ENCODE measurements at regions not wholly inside any gene's neighbourhood (a gene's known extent, or its start where the extent isn't known, plus 50 kb on each side); places are given as distances from the start of the nearest gene placed in this dataset.
"Not testable (repeated sequence)": the region's sequence is repeated elsewhere in the genome, so short reads cannot be mapped to it uniquely, and the experiment has no call there.

DNA sequence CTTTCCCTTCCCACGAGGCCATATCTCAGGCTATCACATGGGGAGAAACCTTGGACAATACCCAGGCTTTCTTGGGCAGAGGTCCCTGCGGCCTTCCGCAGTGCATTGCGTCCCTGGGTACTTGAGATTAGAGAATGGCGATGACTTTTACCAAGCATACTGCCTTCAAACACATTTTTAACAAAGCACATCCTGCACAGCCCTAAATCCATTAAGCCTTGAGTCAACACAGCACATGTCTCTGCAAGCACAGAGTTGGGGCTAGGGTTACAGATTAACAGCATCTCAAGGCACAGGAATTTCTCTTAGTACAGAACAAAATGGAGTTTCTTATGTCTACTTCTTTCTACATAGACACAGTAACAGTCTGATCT, 494.2 kb downstream of the IGSF11 start:
- H3K4me1 Mint-ChIP-seq (ENCODE audit: low read depth); H3K27ac Mint-ChIP-seq; H3K9me3 Mint-ChIP-seq; intact Hi-C loops (cut with micrococcal nuclease); POLR2A ChIA-PET; CTCF ChIA-PET; H3K27me3 Mint-ChIP-seq; H3K36me3 Mint-ChIP-seq; H3K4me3 Mint-ChIP-seq; DNase-seq: not testable (repeated sequence)

DNA sequence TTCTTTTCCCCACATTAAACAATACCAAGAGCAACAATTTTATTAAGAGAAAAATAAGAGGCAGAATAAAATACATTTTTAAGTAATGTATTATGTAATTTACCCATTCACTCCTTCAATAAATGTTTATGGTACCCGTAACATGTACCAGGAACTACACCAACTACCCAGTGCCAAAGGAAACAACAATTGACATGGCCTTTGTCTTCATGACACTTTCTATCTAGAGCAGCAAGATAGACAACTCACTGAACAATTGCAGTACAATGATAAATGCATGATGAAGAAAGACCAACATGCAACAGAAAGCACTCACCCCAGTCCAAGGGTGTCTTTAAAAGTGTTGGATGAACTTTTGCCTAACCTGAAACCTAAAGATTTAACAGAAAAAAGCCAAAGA, 493.8 kb downstream of the IGSF11 start:
- intact Hi-C loops (cut with micrococcal nuclease), result no loop called here
- POLR2A ChIA-PET, result no interaction called here
- CTCF ChIA-PET, result no interaction called here
- Mint-ChIP-seq H3K36me3 (no peaks in the 10 kb centered on the region), H3K4me3 (no peak overlapping the region), H3K9me3 (no peaks in the 10 kb centered on the region), H3K27ac (no peak overlapping the region), H3K4me1 (ENCODE audit: low read depth) (no peaks in the 10 kb centered on the region), H3K27me3 (no peaks in the 10 kb centered on the region)
- no peak for DNase-seq

DNA sequence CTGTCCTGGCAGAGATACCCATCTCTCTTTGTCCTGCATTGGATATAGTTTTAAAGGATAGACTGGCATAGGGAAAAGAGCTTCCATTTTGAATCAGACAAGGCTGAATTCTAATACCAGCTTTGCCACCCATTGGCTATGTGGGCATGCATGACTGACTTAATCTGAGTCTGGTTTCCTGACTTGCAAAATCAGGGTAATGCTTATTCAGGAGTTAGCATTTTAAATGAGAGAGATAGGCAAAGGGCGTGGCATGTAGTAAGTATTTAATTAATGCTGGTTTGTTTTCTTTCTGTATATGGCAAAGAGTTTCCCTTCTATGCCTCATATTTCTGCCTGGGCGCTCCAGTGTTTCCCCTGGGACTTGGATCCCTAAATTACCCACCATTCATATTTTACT, 492.9 kb downstream of the IGSF11 start:
- Mint-ChIP-seq H3K9me3 (no peaks in the 10 kb centered on the region), H3K36me3 (no peaks in the 10 kb centered on the region), H3K27ac (no peak overlapping the region), H3K4me1 (ENCODE audit: low read depth) (no peaks in the 10 kb centered on the region), H3K27me3 (no peaks in the 10 kb centered on the region), H3K4me3 (no peak overlapping the region)
- CTCF ChIA-PET, result no interaction called here
- POLR2A ChIA-PET, result no interaction called here
- intact Hi-C loops (cut with micrococcal nuclease), result no loop called here
- no peak for DNase-seq

DNA sequence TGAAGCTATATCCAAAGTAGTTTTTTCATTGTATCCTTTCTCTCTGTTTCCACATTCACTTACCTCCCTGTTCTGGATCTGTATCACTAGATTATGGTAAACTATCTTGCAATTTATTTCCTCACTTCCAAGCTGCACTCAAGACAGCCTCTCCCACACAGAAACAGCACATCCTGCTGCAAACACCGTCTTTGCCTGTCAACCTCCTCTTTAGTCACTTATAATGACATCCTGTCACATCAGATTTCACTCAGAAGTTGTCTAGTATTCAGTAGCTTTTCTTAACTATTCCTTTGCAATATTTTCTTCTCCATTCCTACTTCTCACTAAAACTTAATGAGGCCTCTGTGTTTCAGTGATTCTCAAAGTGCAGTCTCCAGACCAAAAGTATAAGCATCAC, 490.8 kb downstream of the IGSF11 start:
- ChIA-PET CTCF (no interaction called here), POLR2A (no interaction called here)
- DNase-seq, result no peak
- Mint-ChIP-seq H3K36me3 (no peaks in the 10 kb centered on the region), H3K4me3 (no peak overlapping the region), H3K27me3 (no peaks in the 10 kb centered on the region), H3K27ac (no peak overlapping the region), H3K9me3 (no peaks in the 10 kb centered on the region), H3K4me1 (ENCODE audit: low read depth) (no peaks in the 10 kb centered on the region)
- intact Hi-C loops (cut with micrococcal nuclease), result no loop called here

DNA sequence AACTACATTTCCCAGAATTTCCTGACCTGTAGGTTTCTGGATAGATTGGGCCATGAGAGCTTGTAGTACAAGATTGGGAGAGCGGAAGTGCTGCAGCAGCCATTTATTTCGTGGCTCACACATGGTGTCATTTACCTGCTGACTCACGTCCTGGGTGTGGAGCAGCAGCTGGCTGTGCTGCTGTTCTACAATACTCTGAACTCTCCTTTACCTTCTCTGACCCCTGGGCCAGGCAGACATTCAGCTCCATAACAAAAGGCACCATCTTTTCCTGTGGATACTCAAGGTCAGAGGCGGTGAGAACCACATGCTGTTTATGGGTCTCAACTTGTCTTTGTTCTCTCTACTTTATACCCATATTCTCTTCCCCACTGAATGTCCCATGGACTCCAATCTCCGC, 490.2 kb downstream of the IGSF11 start:
- no peaks in the 10 kb centered on the region for H3K27me3 Mint-ChIP-seq
- no peaks in the 10 kb centered on the region for H3K4me1 Mint-ChIP-seq (ENCODE audit: low read depth)

DNA sequence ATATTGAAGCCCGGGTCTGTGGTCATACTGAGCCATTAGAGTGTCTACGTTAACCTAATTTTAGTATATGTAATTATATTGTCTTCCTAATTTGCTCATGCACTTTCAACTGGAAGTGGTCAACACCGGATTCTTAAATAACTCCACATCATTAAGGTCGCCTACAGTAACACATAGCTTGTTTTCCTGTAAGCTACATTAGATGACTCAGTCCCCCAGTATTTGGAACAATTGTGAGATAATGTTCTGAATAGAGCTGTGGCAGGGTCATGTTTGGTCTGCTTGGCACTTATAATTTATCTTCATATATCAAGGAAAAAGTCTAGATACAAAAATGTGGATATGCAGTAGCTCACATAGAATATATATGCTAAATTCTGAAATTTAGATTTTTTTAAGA, 486.2 kb downstream of the IGSF11 start:
- H3K36me3 Mint-ChIP-seq, result no peaks in the 10 kb centered on the region
- DNase-seq, result no peak
- CTCF ChIA-PET, result no interaction called here
- H3K27ac Mint-ChIP-seq, result no peak overlapping the region
- no peaks in the 10 kb centered on the region for H3K9me3 Mint-ChIP-seq
- POLR2A ChIA-PET, result no interaction called here
- H3K4me3 Mint-ChIP-seq, result no peak overlapping the region
- no peaks in the 10 kb centered on the region for H3K4me1 Mint-ChIP-seq (ENCODE audit: low read depth)
- no peaks in the 10 kb centered on the region for H3K27me3 Mint-ChIP-seq
- intact Hi-C loops (cut with micrococcal nuclease), result no loop called here

More for the DNA sequence above, 490.2 kb downstream of the IGSF11 start:
- CTCF ChIA-PET, result no interaction called here
- no peaks in the 10 kb centered on the region for H3K9me3 Mint-ChIP-seq
- intact Hi-C loops (cut with micrococcal nuclease), result no loop called here
- no peaks in the 10 kb centered on the region for H3K36me3 Mint-ChIP-seq
- no peak overlapping the region for H3K27ac Mint-ChIP-seq
- POLR2A ChIA-PET, result no interaction called here
- H3K4me3 Mint-ChIP-seq, result no peak overlapping the region
- DNase-seq, result no peak

DNA sequence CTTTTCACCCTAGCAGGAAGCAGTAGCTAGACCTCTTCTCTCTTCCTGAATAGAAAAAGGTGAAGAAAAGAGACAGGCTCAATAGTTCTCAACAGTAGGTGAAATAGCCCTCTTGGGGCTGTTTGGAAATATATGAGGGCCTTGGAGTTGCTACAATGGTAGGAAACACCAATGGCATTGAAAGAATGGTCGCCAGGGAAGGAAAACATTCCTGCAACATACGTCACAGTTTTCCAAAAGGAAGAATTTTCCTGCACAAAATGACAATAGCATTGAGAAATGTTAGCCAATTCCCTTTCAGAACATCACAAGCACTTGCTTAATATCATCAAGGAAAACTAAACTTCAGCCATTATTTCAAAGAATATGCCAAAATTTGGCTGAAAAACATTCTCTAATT, 484.5 kb downstream of the IGSF11 start:
- intact Hi-C loops (cut with micrococcal nuclease), result no loop called here
- CTCF ChIA-PET, result no interaction called here
- H3K4me1 Mint-ChIP-seq (ENCODE audit: low read depth), result no peaks in the 10 kb centered on the region
- DNase-seq, result no peak
- no peaks in the 10 kb centered on the region for H3K27me3 Mint-ChIP-seq
- POLR2A ChIA-PET, result no interaction called here
- H3K27ac Mint-ChIP-seq, result no peak overlapping the region
- H3K9me3 Mint-ChIP-seq, result peaks cover 2% of the 10 kb centered on the region
- H3K4me3 Mint-ChIP-seq, result no peak overlapping the region
- no peaks in the 10 kb centered on the region for H3K36me3 Mint-ChIP-seq

DNA sequence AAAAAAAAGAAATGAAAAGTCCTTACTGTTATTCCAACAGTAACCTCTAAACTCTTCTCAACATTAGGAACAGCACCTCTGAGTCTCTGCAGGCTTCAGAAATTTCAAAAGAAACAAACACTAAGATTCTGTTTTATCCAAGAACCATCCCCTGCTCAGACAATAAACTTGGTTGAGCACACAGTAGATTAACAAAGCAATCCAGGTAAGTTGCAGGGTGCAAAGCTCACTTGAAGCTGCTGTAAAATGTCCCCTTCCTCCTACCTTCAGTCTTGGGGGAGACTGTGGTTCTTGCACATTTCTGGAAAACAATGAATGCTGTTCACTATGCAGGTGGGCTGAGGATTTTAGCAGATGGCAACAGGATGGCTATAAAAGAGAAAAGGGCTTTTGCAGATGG, 484.1 kb downstream of the IGSF11 start:
- DNase-seq, result no peak
- Mint-ChIP-seq H3K4me1 (ENCODE audit: low read depth) (no peaks in the 10 kb centered on the region), H3K4me3 (no peak overlapping the region), H3K36me3 (no peaks in the 10 kb centered on the region), H3K27me3 (no peaks in the 10 kb centered on the region), H3K27ac (no peak overlapping the region), H3K9me3 (peaks cover 2% of the 10 kb centered on the region)
- intact Hi-C loops (cut with micrococcal nuclease), result no loop called here
- CTCF ChIA-PET, result no interaction called here
- POLR2A ChIA-PET, result no interaction called here

DNA sequence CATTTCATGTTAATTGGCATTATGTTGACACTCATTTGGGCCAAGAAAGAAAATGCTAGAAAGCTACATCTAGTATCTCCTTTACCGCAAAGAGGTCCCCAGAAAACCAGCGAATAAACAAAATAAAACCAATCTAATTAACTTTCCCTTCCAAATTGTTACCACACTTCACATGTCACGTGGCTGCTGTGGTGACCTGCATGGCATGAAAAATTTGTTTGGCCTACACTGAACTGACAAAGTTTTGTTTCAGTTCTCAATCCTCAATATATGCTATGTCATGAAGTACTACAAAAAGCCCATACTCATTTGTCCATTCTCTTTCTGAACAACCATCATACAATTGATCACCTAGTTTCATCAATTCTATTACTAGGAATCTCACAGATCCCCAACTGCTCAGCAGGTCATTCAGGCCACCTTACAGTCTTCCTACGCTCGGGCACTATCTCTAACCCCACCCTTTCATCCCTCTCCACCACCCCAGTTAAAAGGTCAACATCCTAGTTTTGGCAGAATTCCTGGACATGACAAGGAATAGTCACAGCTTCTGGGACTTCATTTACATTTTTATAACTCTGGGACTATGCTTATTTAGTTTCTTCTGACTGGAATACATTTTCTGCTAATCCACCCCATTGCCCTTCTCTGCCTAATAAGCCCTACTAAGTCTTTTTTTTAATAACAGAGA, 480.4 kb downstream of the IGSF11 start:
- ChIA-PET CTCF (no interaction called here), POLR2A (no interaction called here)
- Mint-ChIP-seq H3K4me1 (ENCODE audit: low read depth) (no peaks in the 10 kb centered on the region), H3K4me3 (no peak overlapping the region), H3K27me3 (no peaks in the 10 kb centered on the region), H3K27ac (no peak overlapping the region), H3K36me3 (no peaks in the 10 kb centered on the region), H3K9me3 (peaks cover 2% of the 10 kb centered on the region)
- intact Hi-C loops (cut with micrococcal nuclease), result no loop called here
- DNase-seq, result no peak

DNA sequence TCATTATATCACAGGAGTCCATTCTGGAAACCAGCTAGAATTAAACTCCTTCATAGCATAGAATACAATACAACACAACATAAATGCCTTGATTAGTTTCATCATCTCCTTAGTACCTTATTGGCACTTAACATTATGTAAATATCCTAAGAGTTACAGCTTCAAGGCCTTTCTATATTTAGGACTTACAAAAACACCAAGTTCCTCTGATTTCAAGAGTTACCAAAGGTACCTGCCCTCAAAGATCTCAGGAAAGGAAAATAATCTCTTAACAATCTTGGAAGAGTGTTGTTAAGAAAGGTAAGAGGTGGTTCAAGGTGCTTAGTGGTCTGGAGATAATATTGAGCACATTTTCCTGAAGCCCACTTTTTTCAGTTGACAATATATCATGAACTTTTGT, 477.7 kb downstream of the IGSF11 start:
- H3K4me3 Mint-ChIP-seq, result no peak overlapping the region
- H3K36me3 Mint-ChIP-seq, result no peaks in the 10 kb centered on the region
- ChIA-PET CTCF (no interaction called here), POLR2A (no interaction called here)
- H3K9me3 Mint-ChIP-seq, result peaks cover 2% of the 10 kb centered on the region
- H3K27ac Mint-ChIP-seq, result no peak overlapping the region
- no peak for DNase-seq
- intact Hi-C loops (cut with micrococcal nuclease), result no loop called here
- H3K4me1 Mint-ChIP-seq (ENCODE audit: low read depth), result no peaks in the 10 kb centered on the region
- H3K27me3 Mint-ChIP-seq, result no peaks in the 10 kb centered on the region

DNA sequence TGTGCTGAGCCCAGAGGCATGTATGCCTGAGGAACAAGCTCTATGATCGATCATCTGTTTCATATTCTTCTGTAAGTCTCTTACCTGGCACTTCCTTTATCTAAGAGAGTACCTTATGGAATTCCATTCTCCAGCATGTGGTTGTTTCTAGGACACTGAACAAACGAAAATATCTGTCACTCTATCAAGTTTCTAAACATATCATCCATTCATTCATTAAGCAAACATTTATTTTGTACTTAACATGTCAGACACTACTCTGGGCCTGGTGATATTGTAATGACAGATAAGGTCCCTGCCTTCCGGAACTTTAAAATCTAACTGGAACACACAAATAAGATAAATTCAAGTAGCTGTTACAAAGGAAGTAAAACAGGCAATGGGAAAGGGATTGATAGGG, 477.1 kb downstream of the IGSF11 start:
- no peak overlapping the region for H3K4me3 Mint-ChIP-seq

DNA sequence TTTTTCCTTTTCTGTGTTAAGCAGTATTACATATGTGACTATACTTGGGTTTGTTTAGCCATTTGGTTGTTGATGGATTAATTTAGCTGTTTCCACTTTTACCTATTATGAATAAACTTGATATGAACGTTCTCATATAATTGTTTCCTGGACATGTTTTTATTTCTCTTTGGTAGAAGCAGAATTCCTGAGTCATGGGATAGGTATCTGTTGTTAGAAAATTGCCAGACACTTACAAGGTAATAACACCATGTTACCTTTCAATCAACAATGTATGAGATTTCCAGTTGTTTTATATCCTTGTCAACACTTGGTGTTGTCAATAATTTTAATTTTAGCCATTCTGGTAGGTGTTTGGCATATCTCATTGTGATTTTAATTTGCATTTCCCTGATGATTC, 475.4 kb downstream of the IGSF11 start:
- H3K4me1 Mint-ChIP-seq (ENCODE audit: low read depth), result no peaks in the 10 kb centered on the region
- no peak for DNase-seq
- ChIA-PET CTCF (no interaction called here), POLR2A (no interaction called here)
- peaks cover under 1% of the 10 kb centered on the region for H3K9me3 Mint-ChIP-seq
- H3K27me3 Mint-ChIP-seq, result no peaks in the 10 kb centered on the region
- intact Hi-C loops (cut with micrococcal nuclease), result no loop called here
- H3K36me3 Mint-ChIP-seq, result no peaks in the 10 kb centered on the region
- no peak overlapping the region for H3K27ac Mint-ChIP-seq
- H3K4me3 Mint-ChIP-seq, result no peak overlapping the region

More for the DNA sequence above, 477.1 kb downstream of the IGSF11 start:
- Mint-ChIP-seq H3K27me3 (no peaks in the 10 kb centered on the region), H3K36me3 (no peaks in the 10 kb centered on the region), H3K4me1 (ENCODE audit: low read depth) (no peaks in the 10 kb centered on the region), H3K27ac (no peak overlapping the region), H3K9me3 (peaks cover 2% of the 10 kb centered on the region)
- ChIA-PET CTCF (no interaction called here), POLR2A (no interaction called here)
- no peak for DNase-seq
- intact Hi-C loops (cut with micrococcal nuclease), result no loop called here

DNA sequence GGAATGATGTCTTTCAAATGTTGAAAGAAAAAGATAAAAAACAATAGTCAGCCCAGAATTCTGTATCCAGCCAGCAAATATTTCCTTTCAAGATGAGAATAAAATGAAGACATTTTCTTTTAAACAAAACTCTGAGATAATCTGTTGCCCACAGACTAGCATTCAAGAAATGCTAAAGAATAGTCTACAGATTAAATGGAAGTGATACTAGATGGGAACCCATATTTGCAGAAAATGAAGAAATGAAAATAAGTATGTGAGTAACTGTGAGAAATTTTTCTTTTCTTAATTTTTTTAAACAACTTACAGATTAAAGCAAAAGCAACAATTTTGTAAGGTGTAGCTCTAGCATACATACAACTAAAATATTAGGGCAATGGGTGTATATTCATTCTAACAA, 469.8 kb downstream of the IGSF11 start:
- DNase-seq, result no peak
- ChIA-PET CTCF (no interaction called here), POLR2A (no interaction called here)
- Mint-ChIP-seq H3K27ac (no peak overlapping the region), H3K36me3 (no peaks in the 10 kb centered on the region), H3K4me1 (ENCODE audit: low read depth) (no peaks in the 10 kb centered on the region), H3K9me3 (peaks cover 16% of the 10 kb centered on the region), H3K4me3 (no peak overlapping the region), H3K27me3 (no peaks in the 10 kb centered on the region)
- intact Hi-C loops (cut with micrococcal nuclease), result no loop called here

DNA sequence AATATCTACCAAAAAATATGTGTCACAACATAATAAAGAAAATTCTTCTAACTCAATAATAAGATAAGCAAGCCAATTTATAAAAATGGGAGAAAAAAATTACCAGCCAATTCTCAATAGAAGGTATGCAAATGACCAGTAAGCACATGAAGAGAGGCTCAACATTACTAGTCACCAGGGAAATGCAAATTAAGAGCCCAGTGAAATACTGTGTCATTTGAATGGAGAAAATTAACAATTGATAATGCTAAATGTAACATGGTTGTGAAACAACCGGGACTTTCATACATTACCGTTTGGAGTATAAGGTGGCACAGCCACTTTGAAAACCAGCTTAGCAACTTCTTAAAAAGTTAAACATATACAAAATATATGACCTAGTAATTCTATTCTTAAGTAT, 460.7 kb downstream of the IGSF11 start:
- DNase-seq, result no peak
- CTCF ChIA-PET, result no interaction called here
- POLR2A ChIA-PET, result no interaction called here
- Mint-ChIP-seq H3K4me3 (no peak overlapping the region), H3K27ac (no peak overlapping the region), H3K27me3 (no peaks in the 10 kb centered on the region), H3K4me1 (ENCODE audit: low read depth) (no peaks in the 10 kb centered on the region), H3K36me3 (no peaks in the 10 kb centered on the region), H3K9me3 (peaks cover 4% of the 10 kb centered on the region)
- intact Hi-C loops (cut with micrococcal nuclease), result no loop called here
